Muscle layer of duodenum (tissue), 2 donors: ENCODE measurements at regions not wholly inside any gene's neighbourhood (a gene's known extent, or its start where the extent isn't known, plus 50 kb on each side); places are given as distances from the start of the nearest gene placed in this dataset.

ENCODE experiments used
- H3K27ac ChIP-seq: one replicate; pipeline ENCODE4 v1.7.0; 2013; ENCODE audit warnings: mild to moderate bottlenecking, low read length
- H3K27me3 ChIP-seq: one replicate; pipeline ENCODE4 v1.7.0; 2013; ENCODE audit warnings: low read depth, mild to moderate bottlenecking, control low read depth, low read length
- H3K36me3 ChIP-seq, 2 donors: one replicate each; pipeline ENCODE4 v1.7.0; 2013; ENCODE audit warnings: low read length in 2 of 2, control low read depth in 1 of 2, mild to moderate bottlenecking in 1 of 2; ENCODE audit not compliant: insufficient read depth in 2 of 2, control insufficient read depth in 1 of 2
- H3K4me1 ChIP-seq, 2 donors: one replicate each; pipeline ENCODE4 v1.7.0; 2013; ENCODE audit warnings: low read length in 2 of 2, mild to moderate bottlenecking in 2 of 2, control low read depth in 1 of 2, moderate library complexity in 1 of 2; ENCODE audit not compliant: insufficient read depth in 2 of 2, control insufficient read depth in 1 of 2
- H3K4me3 ChIP-seq, 2 donors: one replicate each; pipeline ENCODE4 v1.7.0; 2013; ENCODE audit warnings: low read length in 2 of 2, low read depth in 1 of 2, mild to moderate bottlenecking in 1 of 2
- H3K9me3 ChIP-seq, 2 donors: one replicate each; pipeline ENCODE4 v1.7.0; 2013; ENCODE audit warnings: low read length in 2 of 2, control low read depth in 1 of 2, mild to moderate bottlenecking in 1 of 2; ENCODE audit not compliant: control insufficient read depth in 1 of 2
- donor health status: healthy.

- Histone ChIP-seq H3K4me1 (no peaks in the 10 kb centered on the region), H3K27ac (no peak overlapping the region), H3K9me3 (no peaks in the 10 kb centered on the region), H3K4me3 (no peak overlapping the region), H3K36me3 (no peaks in the 10 kb centered on the region), H3K27me3 (no peaks in the 10 kb centered on the region)
Observed at GRCh38 chr6:167528976-167529375, 204.1 kb downstream of the TTLL2 start.

GRCh38 chr6:167529444-167530335 is 204.8 kb downstream of the TTLL2 start:
- Histone ChIP-seq H3K4me1 (no peaks in the 10 kb centered on the region), H3K36me3 (no peaks in the 10 kb centered on the region), H3K27me3 (no peaks in the 10 kb centered on the region), H3K27ac (no peak overlapping the region), H3K9me3 (no peaks in the 10 kb centered on the region), H3K4me3 (no peak overlapping the region)

- no peak overlapping the region for H3K27ac ChIP-seq
- H3K36me3 ChIP-seq, result no peaks in the 10 kb centered on the region
- H3K9me3 ChIP-seq, result no peaks in the 10 kb centered on the region
- no peak overlapping the region for H3K4me3 ChIP-seq
- H3K27me3 ChIP-seq, result no peaks in the 10 kb centered on the region
- H3K4me1 ChIP-seq, result no peaks in the 10 kb centered on the region
Observed at GRCh38 chr6:167530951-167531350, 206.1 kb downstream of the TTLL2 start.

- no peaks in the 10 kb centered on the region for H3K9me3 ChIP-seq
- no peak overlapping the region for H3K4me3 ChIP-seq
- no peaks in the 10 kb centered on the region for H3K36me3 ChIP-seq
- H3K27me3 ChIP-seq, result no peaks in the 10 kb centered on the region
- no peaks in the 10 kb centered on the region for H3K4me1 ChIP-seq
- no peak overlapping the region for H3K27ac ChIP-seq
Observed at GRCh38 chr6:167532410-167533288, 207.8 kb downstream of the TTLL2 start.

GRCh38 chr6:167533851-167534250 is 209.0 kb downstream of the TTLL2 start:
- no peaks in the 10 kb centered on the region for H3K27me3 ChIP-seq
- H3K4me3 ChIP-seq, result no peak overlapping the region

GRCh38 chr6:167537816-167538215 is 212.9 kb downstream of the TTLL2 start:
- Histone ChIP-seq H3K4me1 (no peaks in the 10 kb centered on the region), H3K27me3 (no peaks in the 10 kb centered on the region), H3K36me3 (no peaks in the 10 kb centered on the region), H3K27ac (no peak overlapping the region), H3K9me3 (no peaks in the 10 kb centered on the region), H3K4me3 (no peak overlapping the region)

More at GRCh38 chr6:167533851-167534250, 209.0 kb downstream of the TTLL2 start:
- Histone ChIP-seq H3K27ac (no peak overlapping the region), H3K36me3 (no peaks in the 10 kb centered on the region), H3K9me3 (no peaks in the 10 kb centered on the region), H3K4me1 (no peaks in the 10 kb centered on the region)

- Histone ChIP-seq H3K27me3 (no peaks in the 10 kb centered on the region), H3K27ac (no peak overlapping the region), H3K4me3 (no peak overlapping the region), H3K36me3 (no peaks in the 10 kb centered on the region), H3K4me1 (peaks cover 0 to 4% of the 10 kb centered on the region in 2 donors), H3K9me3 (no peaks in the 10 kb centered on the region)
Observed at GRCh38 chr6:167538746-167539145, 213.9 kb downstream of the TTLL2 start.

GRCh38 chr6:167540796-167541195 is 215.9 kb downstream of the TTLL2 start:
- Histone ChIP-seq H3K27me3 (no peaks in the 10 kb centered on the region), H3K4me3 (no peak overlapping the region), H3K27ac (no peak overlapping the region), H3K4me1 (peaks cover 0 to 4% of the 10 kb centered on the region in 2 donors), H3K36me3 (no peaks in the 10 kb centered on the region), H3K9me3 (no peaks in the 10 kb centered on the region)

- H3K4me1 ChIP-seq, result peaks cover 0 to 4% of the 10 kb centered on the region in 2 donors
Observed at GRCh38 chr6:167541544-167541943, 216.7 kb downstream of the TTLL2 start.

GRCh38 chr6:167543602-167544497 is 219.0 kb downstream of the TTLL2 start:
- peaks cover 0 to 4% of the 10 kb centered on the region in 2 donors for H3K4me1 ChIP-seq

More at GRCh38 chr6:167541544-167541943, 216.7 kb downstream of the TTLL2 start:
- H3K27me3 ChIP-seq, result no peaks in the 10 kb centered on the region
- no peaks in the 10 kb centered on the region for H3K36me3 ChIP-seq
- H3K4me3 ChIP-seq, result no peak overlapping the region
- H3K9me3 ChIP-seq, result no peaks in the 10 kb centered on the region
- no peak overlapping the region for H3K27ac ChIP-seq

More at GRCh38 chr6:167543602-167544497, 219.0 kb downstream of the TTLL2 start:
- Histone ChIP-seq H3K9me3 (no peaks in the 10 kb centered on the region), H3K36me3 (no peaks in the 10 kb centered on the region), H3K27me3 (no peaks in the 10 kb centered on the region), H3K4me3 (no peak overlapping the region), H3K27ac (peak overlapping the region; percentile 4)
